ENCODE measurements at regions not wholly inside any gene's neighbourhood (a gene's known extent, or its start where the extent isn't known, plus 50 kb on each side); places are given as distances from the start of the nearest gene placed in this dataset.
"Not testable (repeated sequence)": the region's sequence is repeated elsewhere in the genome, so short reads cannot be mapped to it uniquely, and the experiment has no call there.

- no peak for DNase-seq
Observed at GRCh38 chr15:60275624-60276023, 122.2 kb downstream of the ANXA2 start.

GRCh38 chr15:60278879-60279278 lies 118.9 kb downstream of the ANXA2 start:
- DNase-seq: no peak

- DNase-seq: no peak
Observed at GRCh38 chr15:60280259-60280658, 117.5 kb downstream of the ANXA2 start.

- DNase-seq: no peak
Observed at GRCh38 chr15:60283936-60284335, 113.8 kb downstream of the ANXA2 start.

GRCh38 chr15:60295901-60296300 lies 101.9 kb downstream of the ANXA2 start:
- not testable (repeated sequence) for DNase-seq

- no peak for DNase-seq
Observed at GRCh38 chr15:60297047-60297446, 100.7 kb downstream of the ANXA2 start.

Measured in stimulated activated CD4-positive, alpha-beta T cell treated with anti-CD3 and anti-CD28 coated beads, Interleukin-15, amount 100 ng/mL, for 24 hours (primary cell).